Pancreas (tissue), 10 donors: ENCODE measurements at regions not wholly inside any gene's neighbourhood (a gene's known extent, or its start where the extent isn't known, plus 50 kb on each side); places are given as distances from the start of the nearest gene placed in this dataset.
"Not testable (repeated sequence)": the region's sequence is repeated elsewhere in the genome, so short reads cannot be mapped to it uniquely, and the experiment has no call there.

Source experiments
- ATAC-seq, 4 donors: fragments of 200-7000 bp; cut with Tn5 transposase; one replicate each; pipeline versions ENCODE4 v1.8.0 to v1.9.1; 2020; ENCODE audit warnings: mild to moderate bottlenecking in 4 of 4, moderate library complexity in 4 of 4
- DNase-seq, 6 donors: peaks; one replicate each; pipeline ENCODE4 v3.0.0-alpha.2; 2020
- FAIRE-seq: peaks from 2 replicates; lab custom pipeline; 2012; peaks lifted over from hg19 to GRCh38; lab: Jason Lieb, UNC
- H3K27ac ChIP-seq, 4 donors: fragments of 200-600 bp; sonication (generic); 1 replicate in 3 of 4; 2 replicates in 1 of 4; pipeline versions ENCODE4 v1.5.0 to v1.8.0; 2020
- H3K27me3 ChIP-seq, 4 donors: fragments of 200-600 bp; one replicate each; pipeline ENCODE4 v1.8.0; 2021
- H3K36me3 ChIP-seq, 3 donors: fragments of 200-600 bp; sonication (generic) in 1 of 3; one replicate each; pipeline versions ENCODE4 v1.5.0 to v1.8.0; 2020 to 2021
- H3K4me1 ChIP-seq, 3 donors: fragments of 200-600 bp; one replicate each; pipeline ENCODE4 v1.8.0; 2021
- H3K4me3 ChIP-seq, 4 donors: fragments of 200-600 bp; sonication (generic) in 2 of 4; one replicate each; pipeline versions ENCODE4 v1.5.0 to v1.8.0; 2020 to 2021
- H3K9me3 ChIP-seq, 4 donors: fragments of 200-600 bp; one replicate each; pipeline ENCODE4 v1.8.0; 2021
- CTCF ChIP-seq, 4 donors: fragments of 200-600 bp; sonication (generic) in 3 of 4; IDR thresholded peaks; one replicate each; pipeline versions ENCODE4 v1.5.0 to v1.8.0; 2021; ENCODE audit warnings: antibody characterized with exemption in 4 of 4
- WGBS, 2 donors: extraction: QIAGEN DNeasy Blood & Tissue Kit; methylation state at CpG; one replicate each; pipeline ENCODE4 v1.1.7; 2013; 5-methylcytosine and 5-hydroxymethylcytosine counted together
- intact Hi-C, 3 donors: fragments of 100-400 bp; cut with DNase I; formaldehyde crosslinking; loops; one replicate each; pipeline versions ENCODE4 v1.11.1 to v1.14.2; 2022
- donor health status: healthy with polysubstance abuse.
- donor health status: DM: no; HTN: no; CAD: no; lungs with moderate emphysema.
- donor health status: DM: no; HTN: no; CAD: no.
- donor health status: control.
- donor health status: control.
- donor health status: Bipolar disorder and iron deficiency.
- donor health status: DM: yes; HTN: yes; CAD: no.
- donor health status: DM: no; HTN: no; CAD: no.
- donor health status: DM: no; HTN: no; CAD: no.
- donor health status: DM: yes; HTN: yes; CAD: no.

- H3K9me3 ChIP-seq: no peaks in the 10 kb centered on the region
- peaks cover 0 to 4% (median 0%) of the 10 kb centered on the region in 3 donors for H3K4me1 ChIP-seq
- intact Hi-C loops: no loop called here
- H3K27me3 ChIP-seq: no peaks in the 10 kb centered on the region
- no peak for DNase-seq
- TF ChIP-seq CTCF (IDR thresholded peaks at IDR 0.05): no peak
- FAIRE-seq: no peak
- H3K27ac ChIP-seq: no peak overlapping the region
- H3K36me3 ChIP-seq: no peaks in the 10 kb centered on the region
- ATAC-seq: no peak
- no peak overlapping the region for H3K4me3 ChIP-seq
- WGBS, 2 donors: 56 to 65% methylated on average over 1 of the region's 1 CpG
Observed at GRCh38 chr12:105679982-105680381, 349.5 kb downstream of the C12orf75 start.

- H3K4me1 ChIP-seq: peaks cover 0 to under 1% (median 0%) of the 10 kb centered on the region in 3 donors
- no peak for TF ChIP-seq CTCF (IDR thresholded peaks at IDR 0.05)
- no peaks in the 10 kb centered on the region for H3K36me3 ChIP-seq
- DNase-seq (no peak), ATAC-seq (no peak), FAIRE-seq (no peak)
- intact Hi-C loops: no loop called here
- H3K27ac ChIP-seq: no peak overlapping the region
- H3K27me3 ChIP-seq: no peaks in the 10 kb centered on the region
- no peaks in the 10 kb centered on the region for H3K9me3 ChIP-seq
- 84 to 98% methylated on average over 2 of the region's 2 CpGs for WGBS, 2 donors
- no peak overlapping the region for H3K4me3 ChIP-seq
Observed at GRCh38 chr12:105681341-105681740, 350.9 kb downstream of the C12orf75 start.

GRCh38 chr12:105682821-105683220 lies 352.3 kb downstream of the C12orf75 start:
- H3K27ac ChIP-seq, H3K36me3 ChIP-seq, DNase-seq, intact Hi-C loops, H3K27me3 ChIP-seq, ATAC-seq, FAIRE-seq, H3K4me3 ChIP-seq, H3K4me1 ChIP-seq, H3K9me3 ChIP-seq: not testable (repeated sequence)
- WGBS, 2 donors: 29 to 40% methylated on average over 1 of the region's 1 CpG

- DNase-seq, H3K4me1 ChIP-seq, H3K27me3 ChIP-seq, H3K9me3 ChIP-seq, H3K36me3 ChIP-seq, H3K27ac ChIP-seq, ATAC-seq, intact Hi-C loops, FAIRE-seq, H3K4me3 ChIP-seq: not testable (repeated sequence)
- 79 to 90% methylated on average over 4 of the region's 4 CpGs for WGBS, 2 donors
Observed at GRCh38 chr12:105683836-105684235, 353.3 kb downstream of the C12orf75 start.

GRCh38 chr12:105698075-105698474 lies 367.6 kb downstream of the C12orf75 start:
- Histone ChIP-seq H3K9me3 (no peaks in the 10 kb centered on the region), H3K27me3 (no peaks in the 10 kb centered on the region), H3K4me3 (no peak overlapping the region), H3K27ac (no peak overlapping the region), H3K4me1 (no peaks in the 10 kb centered on the region), H3K36me3 (no peaks in the 10 kb centered on the region)
- no peak for TF ChIP-seq CTCF (IDR thresholded peaks at IDR 0.05)
- FAIRE-seq (no peak), ATAC-seq (no peak), DNase-seq (no peak)
- WGBS, 2 donors: 55 to 59% methylated on average over 3 of the region's 3 CpGs
- intact Hi-C loops: no loop called here

- intact Hi-C loops: no loop called here
- Histone ChIP-seq H3K27me3 (no peaks in the 10 kb centered on the region), H3K4me1 (no peaks in the 10 kb centered on the region), H3K4me3 (no peak overlapping the region), H3K9me3 (no peaks in the 10 kb centered on the region), H3K27ac (no peak overlapping the region), H3K36me3 (no peaks in the 10 kb centered on the region)
- no peak for TF ChIP-seq CTCF (IDR thresholded peaks at IDR 0.05)
- ATAC-seq (no peak), FAIRE-seq (no peak), DNase-seq (no peak)
- WGBS, 2 donors: 88 to 89% methylated on average over 1 of the region's 1 CpG
Observed at GRCh38 chr12:105699209-105699608, 368.7 kb downstream of the C12orf75 start.
